GM23338 (cell line): ENCODE measurements at regions not wholly inside any gene's neighbourhood (a gene's known extent, or its start where the extent isn't known, plus 50 kb on each side); places are given as distances from the start of the nearest gene placed in this dataset.

Source experiments
- ATAC-seq: fragments of 200-7000 bp; cut with Tn5 transposase; 3 replicates; pipeline ENCODE4 v1.9.1; 2020
- DNase-seq: peaks from one replicate; pipeline ENCODE4 v3.0.0-alpha.2; 2015; ENCODE audit warnings: low spot score
- H2AFZ ChIP-seq: fragments of 200-600 bp; sonication (generic); 2 replicates; pipeline ENCODE4 v1.8.0; 2016; ENCODE audit warnings: antibody characterized with exemption, mild to moderate bottlenecking, moderate library complexity
- H3F3A ChIP-seq: fragments of 200-600 bp; sonication (generic); replicated peaks from 2 replicates; pipeline ENCODE4 v1.8.0; 2017; ENCODE audit warnings: antibody characterized with exemption, mixed run types, low read depth
- H3K27ac ChIP-seq: fragments of 200-600 bp; sonication (generic); 2 replicates; pipeline ENCODE4 v1.6.1; 2016; ENCODE audit warnings: low read depth
- H3K27me3 ChIP-seq: fragments of 200-600 bp; sonication (generic); 2 replicates; pipeline ENCODE4 v1.8.0; 2016; ENCODE audit warnings: mild to moderate bottlenecking, mixed run types, moderate library complexity; ENCODE audit not compliant: insufficient read depth
- H3K36me3 ChIP-seq: fragments of 200-600 bp; sonication (generic); 2 replicates; pipeline ENCODE4 v1.8.0; 2016; ENCODE audit warnings: mild to moderate bottlenecking; ENCODE audit not compliant: insufficient read depth
- H3K4me1 ChIP-seq: fragments of 200-600 bp; sonication (generic); 2 replicates; pipeline ENCODE4 v1.8.0; 2016; ENCODE audit warnings: mild to moderate bottlenecking, moderate library complexity; ENCODE audit not compliant: insufficient read depth
- H3K4me2 ChIP-seq: fragments of 200-600 bp; sonication (generic); 2 replicates; pipeline ENCODE4 v1.7.1; 2017; ENCODE audit warnings: mixed run types
- H3K4me3 ChIP-seq: fragments of 200-600 bp; sonication (generic); 2 replicates; pipeline ENCODE4 v1.6.1; 2016; ENCODE audit warnings: mixed run types
- H3K79me2 ChIP-seq: fragments of 200-600 bp; sonication (generic); replicated peaks from 2 replicates; pipeline ENCODE4 v1.8.0; 2017; ENCODE audit warnings: mild to moderate bottlenecking; ENCODE audit not compliant: insufficient read depth
- H3K9me2 ChIP-seq: fragments of 200-600 bp; sonication (generic); 2 replicates; pipeline ENCODE4 v1.8.0; 2017; ENCODE audit not compliant: insufficient read depth
- H4K20me1 ChIP-seq: fragments of 200-600 bp; sonication (generic); replicated peaks from 2 replicates; pipeline ENCODE4 v1.8.0; 2017; ENCODE audit warnings: mild to moderate bottlenecking; ENCODE audit not compliant: insufficient read depth
- H3K27ac Mint-ChIP-seq: 2 replicates; pipeline ENCODE4 v1.8.0; 2020; ENCODE audit warnings: inconsistent platforms, mild to moderate bottlenecking, moderate library complexity, mixed read lengths
- H3K27me3 Mint-ChIP-seq: 3 replicates; pipeline ENCODE4 v1.8.0; 2022; ENCODE audit warnings: low read depth, mild to moderate bottlenecking, moderate library complexity, mixed read lengths, inconsistent platforms; ENCODE audit not compliant: insufficient read depth, poor library complexity
- H3K36me3 Mint-ChIP-seq: 3 replicates; pipeline ENCODE4 v1.8.0; 2021; ENCODE audit warnings: low read depth, mild to moderate bottlenecking, inconsistent platforms, moderate library complexity, mixed read lengths
- H3K4me1 Mint-ChIP-seq: 3 replicates; pipeline ENCODE4 v1.8.0; 2020; ENCODE audit warnings: mild to moderate bottlenecking, inconsistent platforms, mixed read lengths
- H3K4me3 Mint-ChIP-seq: 3 replicates; pipeline ENCODE4 v1.8.0; 2021; ENCODE audit warnings: moderate library complexity, mild to moderate bottlenecking, inconsistent platforms, mixed read lengths
- H3K9me3 Mint-ChIP-seq: 3 replicates; pipeline ENCODE4 v1.8.0; 2020; ENCODE audit warnings: moderate library complexity, mild to moderate bottlenecking, inconsistent platforms, mixed read lengths
- CREB1 ChIP-seq: fragments of 250-450 bp; sonication (Bioruptor Pico); IDR thresholded peaks from 2 replicates; pipeline ENCODE4 v1.5.0; 2020; ENCODE audit warnings: low read depth, mild to moderate bottlenecking, moderate library complexity
- CTCF ChIP-seq, 2 experiments: fragments of 200-600 bp in 1 of 2; sonication (generic) in 1 of 2; conservative IDR thresholded peaks; 2 replicates each; pipeline versions ENCODE4 v1.5.1 to v1.6.1; 2016 to 2017; ENCODE audit warnings: antibody characterized with exemption in 2 of 2, low read depth in 2 of 2, mild to moderate bottlenecking in 2 of 2, moderate library complexity in 1 of 2
- ETS1 ChIP-seq: IDR thresholded peaks from 2 replicates; pipeline ENCODE4 v1.6.1; 2016; ENCODE audit warnings: antibody characterized with exemption
- EZH2 ChIP-seq: fragments of 200-600 bp; sonication (generic); IDR thresholded peaks from one replicate; pipeline ENCODE4 v1.8.0; 2017; ENCODE audit warnings: antibody characterized with exemption, mild to moderate bottlenecking, low read depth; ENCODE audit not compliant: unreplicated experiment
- EZH2phosphoT487 ChIP-seq: fragments of 200-600 bp; sonication (generic); IDR thresholded peaks from one replicate; pipeline ENCODE4 v1.8.1; 2018; ENCODE audit warnings: antibody characterized with exemption; ENCODE audit not compliant: unreplicated experiment
- JUNB ChIP-seq: IDR thresholded peaks from one replicate; pipeline ENCODE4 v1.6.1; 2016; ENCODE audit warnings: antibody characterized with exemption; ENCODE audit not compliant: unreplicated experiment
- NANOG ChIP-seq: IDR thresholded peaks from 2 replicates; pipeline ENCODE4 v1.6.1; 2016; ENCODE audit warnings: antibody characterized with exemption, borderline replicate concordance
- POLR2AphosphoS5 ChIP-seq: IDR thresholded peaks from 2 replicates; pipeline ENCODE4 v1.6.1; 2016; ENCODE audit warnings: antibody characterized with exemption, low read depth
- REST ChIP-seq: IDR thresholded peaks from one replicate; pipeline ENCODE4 v1.6.1; 2018; ENCODE audit warnings: antibody characterized with exemption; ENCODE audit not compliant: unreplicated experiment
- STAT1 ChIP-seq: IDR thresholded peaks from one replicate; pipeline ENCODE4 v1.6.1; 2016; ENCODE audit warnings: antibody characterized with exemption; ENCODE audit not compliant: unreplicated experiment
- ZNF114 ChIP-seq: fragments of 250-450 bp; sonication (Bioruptor Pico); IDR thresholded peaks from 2 replicates; pipeline ENCODE4 v1.5.0; 2020; ENCODE audit warnings: mild to moderate bottlenecking, moderate library complexity

- no peak for TF ChIP-seq EZH2phosphoT487
- no peak for TF ChIP-seq JUNB
- TF ChIP-seq POLR2AphosphoS5, result no peak
- TF ChIP-seq CTCF (conservative IDR thresholded peaks at IDR 0.05; ENCODE audit: low read depth in 2 of 2), result no peak
- TF ChIP-seq REST, result no peak
- no peak for TF ChIP-seq CREB1 (CRISPR knock-in tag)
- no peak for TF ChIP-seq STAT1
- no peak for TF ChIP-seq NANOG
Measured at GRCh38 chr9:27664121-27664779, 91.0 kb upstream of the C9orf72 start (continued).

GRCh38 chr9:27665136-27665535, 91.9 kb upstream of the C9orf72 start:
- peak overlapping the region; percentile 64 for H3K27ac Mint-ChIP-seq
- Histone ChIP-seq H3K4me3 (no peak overlapping the region), H3K79me2 (no peaks in the 10 kb centered on the region), H3K4me2 (peak overlapping the region; percentile 21; the same call in 1 of the 2 replicates), H3K9me2 (no peaks in the 10 kb centered on the region), H3K27me3 (no peaks in the 10 kb centered on the region), H3K36me3 (no peaks in the 10 kb centered on the region), H4K20me1 (no peaks in the 10 kb centered on the region), H3F3A (no peaks in the 10 kb centered on the region), H3K4me1 (peaks cover 24% of the 10 kb centered on the region), H2AFZ (no peak overlapping the region; the same call in 1 of the 2 replicates), H3K27ac (peak overlapping the region; percentile 35; the same call in 1 of the 2 replicates)
- no peak overlapping the region for H3K4me3 Mint-ChIP-seq
- H3K36me3 Mint-ChIP-seq, result no peaks in the 10 kb centered on the region
- H3K4me1 Mint-ChIP-seq, result peaks cover 31% of the 10 kb centered on the region
- H3K9me3 Mint-ChIP-seq, result no peaks in the 10 kb centered on the region
- TF ChIP-seq ZNF114 (CRISPR knock-in tag), result no peak
- TF ChIP-seq CTCF (conservative IDR thresholded peaks at IDR 0.05; ENCODE audit: low read depth in 2 of 2), result no peak
- TF ChIP-seq EZH2, result no peak
- no peak for TF ChIP-seq STAT1
- no peak for TF ChIP-seq JUNB
- TF ChIP-seq ETS1, result no peak
- no peak for TF ChIP-seq NANOG
- no peak for TF ChIP-seq POLR2AphosphoS5
- TF ChIP-seq EZH2phosphoT487, result no peak
- ATAC-seq (peak; percentile 81), DNase-seq (peak; percentile 62)
- H3K27me3 Mint-ChIP-seq, result no peaks in the 10 kb centered on the region
